Spleen (tissue), 7 donors: ENCODE measurements at regions not wholly inside any gene's neighbourhood (a gene's known extent, or its start where the extent isn't known, plus 50 kb on each side); places are given as distances from the start of the nearest gene placed in this dataset.

Source experiments
- CTCF ChIP-seq, 11 experiments: fragments of 200-600 bp in 7 of 11; fragments of 450-650 bp in 4 of 11; sonication (generic) in 4 of 11; IDR thresholded peaks in 8 of 11; conservative IDR thresholded peaks in 3 of 11; 1 replicate in 7 of 11; 2 replicates in 4 of 11; pipeline versions ENCODE4 v1.4.0 to v1.8.0; 2016 to 2021; ENCODE audit warnings: antibody characterized with exemption in 11 of 11, inconsistent platforms in 4 of 11, mild to moderate bottlenecking in 1 of 11
- POLR2AphosphoS5 ChIP-seq, 3 donors: sonication (generic); formaldehyde crosslinking; IDR thresholded peaks; one replicate each; pipeline ENCODE4 v1.5.1; 2017; ENCODE audit warnings: antibody characterized with exemption in 3 of 3
- donor health status: DM: no; HTN: no; CAD: no; lungs with moderate emphysema.
- donor health status: DM: no; HTN: no; CAD: no.
- donor health status: DM: no; HTN: no; CAD: no.

- TF ChIP-seq CTCF (IDR thresholded peaks at IDR 0.05 in 8 of 11, conservative IDR thresholded peaks at IDR 0.05 in 3 of 11) = no peak
- no peak for TF ChIP-seq POLR2AphosphoS5 (IDR thresholded peaks at IDR 0.05)
Measured at GRCh38 chr14:97731800-97732199, 934.6 kb downstream of the VRK1 start.
